PC-9 (cell line): ENCODE measurements at regions not wholly inside any gene's neighbourhood (a gene's known extent, or its start where the extent isn't known, plus 50 kb on each side); places are given as distances from the start of the nearest gene placed in this dataset.

Experiments
- BruUV-seq: library from RNA; stranded (reverse); fragments of 400-500 nt; replicated peaks from 2 replicates; lab custom pipeline; 2021; lab: Mats Ljungman, UMichigan
- CTCF ChIA-PET: fragments of 300-600 bp; sonication (Branson Sonifier 250); formaldehyde crosslinking; loops from one replicate; lab custom pipeline; 2022; ENCODE audit warnings: antibody characterized with exemption; lab: Charles Lee
- POLR2A ChIA-PET: fragments of 300-600 bp; sonication (Branson Sonifier 250); formaldehyde crosslinking; loops from one replicate; lab custom pipeline; 2022; ENCODE audit warnings: antibody characterized with exemption; ENCODE audit not compliant: unreplicated experiment; lab: Charles Lee
- DNase-seq, 2 experiments: peaks; one replicate each; pipeline versions ENCODE4 v3.0.0 to v3.0.0-alpha.2; 2015 to 2022; ENCODE audit warnings: mixed read lengths in 1 of 2
- H2AFZ ChIP-seq: fragments of 200-600 bp; sonication (generic); 2 replicates; pipeline ENCODE4 v1.8.1; 2017; ENCODE audit warnings: antibody characterized with exemption
- H3F3A ChIP-seq: fragments of 200-600 bp; sonication (generic); 2 replicates; pipeline ENCODE4 v1.8.1; 2017; ENCODE audit warnings: antibody characterized with exemption, mild to moderate bottlenecking, low read depth; ENCODE audit not compliant: insufficient read depth
- H3K27ac ChIP-seq: fragments of 200-600 bp; sonication (generic); 2 replicates; pipeline ENCODE4 v1.6.1; 2016; ENCODE audit warnings: mixed run types
- H3K27me3 ChIP-seq: fragments of 200-600 bp; sonication (generic); 2 replicates; pipeline ENCODE4 v1.6.1; 2016; ENCODE audit warnings: low read depth, mixed run types; ENCODE audit not compliant: insufficient read depth
- H3K36me3 ChIP-seq: fragments of 200-600 bp; sonication (generic); 2 replicates; pipeline ENCODE4 v1.6.1; 2016; ENCODE audit warnings: low read depth, mixed run types
- H3K4me1 ChIP-seq: fragments of 200-600 bp; sonication (generic); replicated peaks from 2 replicates; pipeline ENCODE4 v1.6.1; 2016; ENCODE audit warnings: mixed run types; ENCODE audit not compliant: insufficient read depth
- H3K4me2 ChIP-seq: fragments of 200-600 bp; sonication (generic); 2 replicates; pipeline ENCODE4 v1.6.1; 2017; ENCODE audit warnings: mixed run types
- H3K4me3 ChIP-seq: fragments of 200-600 bp; sonication (generic); 2 replicates; pipeline ENCODE4 v1.6.1; 2016; ENCODE audit warnings: mixed run types
- H3K79me2 ChIP-seq: fragments of 200-600 bp; sonication (generic); 2 replicates; pipeline ENCODE4 v1.6.1; 2017; ENCODE audit warnings: low read depth, mixed run types
- H3K9me2 ChIP-seq: fragments of 200-600 bp; sonication (generic); 2 replicates; pipeline ENCODE4 v1.8.1; 2017; ENCODE audit warnings: mild to moderate bottlenecking; ENCODE audit not compliant: insufficient read depth
- H3K9me3 ChIP-seq: fragments of 200-600 bp; sonication (generic); 2 replicates; pipeline ENCODE4 v1.8.1; 2016; ENCODE audit warnings: low read depth; ENCODE audit not compliant: insufficient read depth
- H4K20me1 ChIP-seq: fragments of 200-600 bp; sonication (generic); 2 replicates; pipeline ENCODE4 v1.8.1; 2017; ENCODE audit not compliant: insufficient read depth
- CTCF ChIP-seq: fragments of 200-600 bp; sonication (generic); conservative IDR thresholded peaks from 2 replicates; pipeline ENCODE4 v1.6.1; 2017; ENCODE audit warnings: mixed run types, antibody characterized with exemption, mild to moderate bottlenecking, moderate library complexity
- EZH2 ChIP-seq: fragments of 200-600 bp; sonication (generic); IDR thresholded peaks from 2 replicates; pipeline ENCODE4 v1.8.0; 2017; ENCODE audit warnings: antibody characterized with exemption, low read depth
- intact Hi-C: fragments of 100-400 bp; cut with micrococcal nuclease; formaldehyde crosslinking; loops from one replicate; pipeline ENCODE4 v1.10.0; 2022; ENCODE audit not compliant: unreplicated experiment

GRCh38 chr5:114122852-114123251 is 239.0 kb upstream of the KCNN2 start:
- ChIA-PET CTCF (no interaction called here), POLR2A (no interaction called here)
- Histone ChIP-seq H3K79me2 (no peaks in the 10 kb centered on the region), H4K20me1 (no peaks in the 10 kb centered on the region), H3K4me3 (no peak overlapping the region), H3K36me3 (no peaks in the 10 kb centered on the region), H3K4me2 (no peak overlapping the region), H3F3A (no peaks in the 10 kb centered on the region), H3K9me2 (no peaks in the 10 kb centered on the region), H3K27me3 (no peaks in the 10 kb centered on the region), H2AFZ (no peak overlapping the region), H3K9me3 (no peaks in the 10 kb centered on the region), H3K27ac (no peak overlapping the region), H3K4me1 (no peaks in the 10 kb centered on the region)
- no peak for DNase-seq
- BruUV-seq, result no TSS peak
- no peak for TF ChIP-seq CTCF
- TF ChIP-seq EZH2, result no peak
- intact Hi-C loops, result no loop called here

- Histone ChIP-seq H4K20me1 (no peaks in the 10 kb centered on the region), H3K27ac (no peak overlapping the region), H3K4me1 (no peaks in the 10 kb centered on the region), H3K27me3 (no peaks in the 10 kb centered on the region), H3K4me2 (no peak overlapping the region), H3K9me2 (no peaks in the 10 kb centered on the region), H3F3A (no peaks in the 10 kb centered on the region), H3K9me3 (no peaks in the 10 kb centered on the region), H3K79me2 (no peaks in the 10 kb centered on the region), H3K4me3 (no peak overlapping the region), H3K36me3 (no peaks in the 10 kb centered on the region), H2AFZ (no peak overlapping the region)
- BruUV-seq, result no TSS peak
- intact Hi-C loops, result no loop called here
- CTCF ChIA-PET, result no interaction called here
- DNase-seq, result no peak
- POLR2A ChIA-PET, result no interaction called here
- TF ChIP-seq EZH2 (no peak), CTCF (no peak)
Observed at GRCh38 chr5:114123654-114124053, 238.2 kb upstream of the KCNN2 start.

DNA sequence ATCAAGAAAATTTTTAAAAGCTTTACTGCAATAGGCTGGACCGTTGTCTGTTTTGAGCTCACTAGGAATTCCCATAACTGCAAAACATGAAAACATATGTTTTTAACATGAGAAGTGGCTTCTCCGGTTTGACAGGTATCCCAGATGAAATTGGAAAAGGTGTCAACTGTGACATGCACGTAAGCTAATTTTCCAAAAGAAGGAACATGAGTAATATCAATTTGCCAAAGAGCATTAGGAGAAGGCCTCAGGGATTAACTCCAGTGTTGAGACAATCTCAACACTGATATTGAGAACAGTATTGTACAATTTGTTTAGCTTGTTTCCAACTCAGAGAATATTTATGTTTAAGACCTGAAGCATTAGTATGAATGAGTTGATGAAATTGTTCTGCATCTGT is 215.5 kb upstream of the KCNN2 start:
- Histone ChIP-seq H3K4me2 (no peak overlapping the region), H3F3A (no peaks in the 10 kb centered on the region), H3K27ac (no peak overlapping the region), H3K4me1 (no peaks in the 10 kb centered on the region), H3K4me3 (no peak overlapping the region), H3K79me2 (no peaks in the 10 kb centered on the region), H3K36me3 (no peaks in the 10 kb centered on the region), H3K9me3 (no peaks in the 10 kb centered on the region), H4K20me1 (no peaks in the 10 kb centered on the region), H3K27me3 (no peaks in the 10 kb centered on the region), H2AFZ (no peak overlapping the region), H3K9me2 (no peaks in the 10 kb centered on the region)
- no peak for DNase-seq
- TF ChIP-seq CTCF (no peak), EZH2 (no peak)
- no TSS peak for BruUV-seq
- CTCF ChIA-PET, result no interaction called here
- intact Hi-C loops, result no loop called here
- POLR2A ChIA-PET, result no interaction called here
